GM23248 (cell line): ENCODE measurements at regions not wholly inside any gene's neighbourhood (a gene's known extent, or its start where the extent isn't known, plus 50 kb on each side); places are given as distances from the start of the nearest gene placed in this dataset.
"Not testable (repeated sequence)": the region's sequence is repeated elsewhere in the genome, so short reads cannot be mapped to it uniquely, and the experiment has no call there.

Source experiments
- DNase-seq: peaks from one replicate; pipeline ENCODE4 v3.0.0-alpha.2; 2015
- H2AFZ ChIP-seq: fragments of 200-600 bp; sonication (generic); 2 replicates; pipeline ENCODE4 v1.6.1; 2016; ENCODE audit warnings: antibody characterized with exemption
- H3F3A ChIP-seq: fragments of 200-600 bp; sonication (generic); 2 replicates; pipeline ENCODE4 v1.6.1; 2016; ENCODE audit warnings: mild to moderate bottlenecking, antibody characterized with exemption, mixed run types; ENCODE audit not compliant: insufficient read depth
- H3K27ac ChIP-seq: fragments of 200-600 bp; sonication (generic); 2 replicates; pipeline ENCODE4 v1.5.1; 2016; ENCODE audit warnings: mild to moderate bottlenecking
- H3K27me3 ChIP-seq: fragments of 200-600 bp; sonication (generic); replicated peaks from 2 replicates; pipeline ENCODE4 v1.6.1; 2016; ENCODE audit warnings: mild to moderate bottlenecking; ENCODE audit not compliant: insufficient read depth
- H3K36me3 ChIP-seq: fragments of 200-600 bp; sonication (generic); 2 replicates; pipeline ENCODE4 v1.6.1; 2016; ENCODE audit warnings: low read depth, mild to moderate bottlenecking
- H3K4me1 ChIP-seq: fragments of 200-600 bp; sonication (generic); 2 replicates; pipeline ENCODE4 v1.6.1; 2016; ENCODE audit warnings: mild to moderate bottlenecking; ENCODE audit not compliant: insufficient read depth
- H3K4me2 ChIP-seq: fragments of 200-600 bp; sonication (generic); one replicate; pipeline ENCODE4 v1.6.1; 2016; ENCODE audit warnings: mild to moderate bottlenecking; ENCODE audit not compliant: unreplicated experiment
- H3K4me3 ChIP-seq: fragments of 200-600 bp; sonication (generic); 2 replicates; pipeline ENCODE4 v1.5.1; 2016; ENCODE audit warnings: mild to moderate bottlenecking
- H3K79me2 ChIP-seq: fragments of 200-600 bp; sonication (generic); 2 replicates; pipeline ENCODE4 v1.6.1; 2016; ENCODE audit warnings: mild to moderate bottlenecking; ENCODE audit not compliant: insufficient read depth
- H3K9ac ChIP-seq: fragments of 200-600 bp; sonication (generic); 2 replicates; pipeline ENCODE4 v1.6.1; 2016; ENCODE audit warnings: mild to moderate bottlenecking
- H3K9me2 ChIP-seq: fragments of 200-600 bp; sonication (generic); 2 replicates; pipeline ENCODE4 v1.6.1; 2016; ENCODE audit warnings: mixed run types, mild to moderate bottlenecking, moderate library complexity; ENCODE audit not compliant: insufficient read depth
- H3K9me3 ChIP-seq: fragments of 200-600 bp; sonication (generic); one replicate; pipeline ENCODE4 v1.6.1; 2017; ENCODE audit warnings: low read depth
- H4K20me1 ChIP-seq: fragments of 200-600 bp; sonication (generic); 2 replicates; pipeline ENCODE4 v1.6.0; 2016; ENCODE audit not compliant: insufficient read depth
- EZH2 ChIP-seq: fragments of 200-600 bp; sonication (generic); IDR thresholded peaks from 2 replicates; pipeline ENCODE4 v1.6.1; 2018; ENCODE audit warnings: antibody characterized with exemption, mild to moderate bottlenecking; ENCODE audit not compliant: insufficient read depth, poor library complexity, severe bottlenecking
- EZH2phosphoT487 ChIP-seq: fragments of 200-600 bp; sonication (generic); IDR thresholded peaks from 2 replicates; pipeline ENCODE4 v1.6.1; 2018; ENCODE audit warnings: antibody characterized with exemption, moderate library complexity, mild to moderate bottlenecking, low read depth; ENCODE audit not compliant: insufficient read depth
- WGBS, 2 experiments: methylation state at CpG; one replicate each; pipeline ENCODE4 v1.1.6; 2015 to 2017; ENCODE audit warnings: low lambda C conversion rate in 2 of 2, low coverage in 1 of 2; ENCODE audit errors: missing lambda C conversion rate in 2 of 2; 5-methylcytosine and 5-hydroxymethylcytosine counted together
- in situ Hi-C: fragments of 300-500 bp; cut with MboI; formaldehyde crosslinking; loops from 2 replicates; pipeline ENCODE4 v1.15.0; 2020

DNA sequence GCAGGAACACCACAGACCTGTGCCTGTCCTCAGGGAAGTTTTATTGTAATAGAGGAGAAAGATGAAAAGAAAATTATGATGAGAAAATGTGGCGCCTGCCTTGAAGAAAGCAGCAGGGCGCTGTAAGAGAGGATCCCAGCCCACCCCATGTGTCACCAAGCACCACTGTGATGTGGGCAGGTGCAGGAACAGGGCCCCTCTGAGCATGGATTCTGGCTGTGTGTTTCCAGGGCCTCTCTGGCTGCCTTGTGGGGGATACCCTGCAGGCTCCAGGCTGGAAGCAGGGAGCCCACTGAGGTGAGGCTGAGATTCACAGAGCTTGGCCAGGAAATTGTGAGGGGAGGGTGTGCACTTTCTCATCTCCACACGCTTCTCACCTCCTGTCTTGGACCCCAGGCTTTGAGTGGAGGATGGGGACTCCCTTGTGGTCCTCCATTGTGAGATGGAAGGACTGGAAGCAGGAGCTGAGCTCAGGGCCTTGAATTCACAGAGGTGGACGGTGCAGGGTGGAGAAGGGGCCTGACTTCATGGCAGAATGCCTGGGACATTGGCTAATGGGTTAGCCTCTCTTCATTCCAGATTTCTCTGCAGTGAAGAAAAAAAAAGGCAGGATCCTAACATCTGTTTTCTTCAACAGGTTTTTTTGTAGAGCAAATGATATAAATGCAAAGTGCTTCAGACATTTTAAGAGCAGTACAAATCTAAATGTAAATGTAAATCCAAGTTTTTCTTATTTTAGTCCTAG lies 246.6 kb upstream of the B3GAT1 start:
- no peaks in the 10 kb centered on the region for H3K9me2 ChIP-seq

DNA sequence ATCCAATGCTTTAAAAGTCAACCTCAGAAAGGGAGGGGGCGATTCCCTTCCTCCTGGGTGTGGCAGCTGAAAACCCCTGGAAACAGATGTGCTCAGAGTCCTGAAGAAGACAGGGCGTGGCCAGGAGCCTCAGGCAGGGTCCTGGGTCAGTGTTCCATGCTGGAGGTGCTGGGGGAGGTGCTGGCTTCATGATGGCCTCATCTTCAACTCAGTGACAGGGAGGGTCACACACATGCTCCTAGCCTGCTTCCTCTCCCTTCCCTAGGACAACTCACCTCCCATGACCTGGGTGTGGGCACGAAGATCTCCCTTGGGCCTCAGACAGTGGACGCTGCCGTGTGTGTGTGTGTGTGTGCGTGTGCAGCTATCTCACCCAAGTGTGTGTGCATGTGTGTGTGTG lies 245.6 kb upstream of the B3GAT1 start:
- TF ChIP-seq EZH2phosphoT487 (no peak), EZH2 (no peak)
- no peaks in the 10 kb centered on the region for H3K9me3 ChIP-seq

More for the DNA sequence above, 246.6 kb upstream of the B3GAT1 start:
- Histone ChIP-seq H4K20me1 (no peaks in the 10 kb centered on the region), H2AFZ (no peak overlapping the region), H3K79me2 (no peaks in the 10 kb centered on the region), H3K4me1 (no peaks in the 10 kb centered on the region), H3K4me2 (no peak overlapping the region), H3K27me3 (no peaks in the 10 kb centered on the region), H3K9me3 (no peaks in the 10 kb centered on the region), H3K36me3 (no peaks in the 10 kb centered on the region), H3F3A (no peaks in the 10 kb centered on the region), H3K27ac (no peak overlapping the region), H3K4me3 (no peak overlapping the region), H3K9ac (no peak overlapping the region)
- 16 to 23% methylated on average over 4 of the region's 4 CpGs for WGBS, 2 experiments
- TF ChIP-seq EZH2, result no peak
- no peak for TF ChIP-seq EZH2phosphoT487
- DNase-seq, result no peak
- in situ Hi-C loops, result no loop called here

DNA sequence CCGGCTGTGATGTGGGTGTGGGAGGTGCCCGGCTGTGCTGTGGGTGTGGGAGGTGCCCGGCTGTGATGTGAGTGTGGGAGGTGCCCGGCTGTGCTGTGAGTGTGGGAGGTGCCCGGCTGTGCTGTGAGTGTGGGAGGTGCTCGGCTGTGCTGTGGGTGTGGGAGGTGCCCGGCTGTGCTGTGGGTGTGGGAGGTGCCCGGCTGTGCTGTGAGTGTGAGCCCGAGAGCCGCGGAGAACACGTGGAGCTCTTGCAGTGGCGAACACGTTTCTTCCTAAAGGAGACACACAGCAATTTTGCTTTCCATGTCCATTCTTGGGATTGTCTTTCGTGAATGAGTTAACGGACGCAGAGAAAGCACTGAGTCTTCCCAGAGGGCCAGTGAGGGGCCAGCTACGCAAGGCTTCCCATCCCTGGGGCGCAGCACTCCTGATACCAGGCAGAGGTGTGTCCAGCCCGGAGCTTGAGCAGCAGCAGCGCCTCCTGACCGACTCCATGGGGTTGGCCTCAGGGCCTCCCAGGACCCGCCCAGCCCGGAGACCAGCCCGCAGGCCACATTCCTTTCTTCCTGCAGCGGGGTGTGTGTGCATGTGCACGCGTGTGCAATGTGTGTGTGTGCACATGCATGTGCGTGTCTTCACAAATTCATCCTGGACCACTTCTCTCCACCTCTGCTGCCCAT lies 245.0 kb upstream of the B3GAT1 start:
- no peaks in the 10 kb centered on the region for H3K4me1 ChIP-seq
- no peak for DNase-seq
- H3K9ac ChIP-seq, result no peak overlapping the region
- H2AFZ ChIP-seq, result no peak overlapping the region
- TF ChIP-seq EZH2phosphoT487 (no peak), EZH2 (no peak)
- 63 to 65% methylated on average over 23 to 29 of the region's 29 CpGs for WGBS, 2 experiments
- no peaks in the 10 kb centered on the region for H3K9me2 ChIP-seq
- no peaks in the 10 kb centered on the region for H4K20me1 ChIP-seq
- H3K9me3 ChIP-seq, result no peaks in the 10 kb centered on the region
- no peak overlapping the region for H3K4me3 ChIP-seq
- no peaks in the 10 kb centered on the region for H3K79me2 ChIP-seq
- no peaks in the 10 kb centered on the region for H3K36me3 ChIP-seq
- no peaks in the 10 kb centered on the region for H3K27me3 ChIP-seq
- in situ Hi-C loops, result no loop called here
- H3K27ac ChIP-seq, result no peak overlapping the region
- no peak overlapping the region for H3K4me2 ChIP-seq
- no peaks in the 10 kb centered on the region for H3F3A ChIP-seq

More for the DNA sequence above, 245.6 kb upstream of the B3GAT1 start:
- Histone ChIP-seq H3K36me3 (no peaks in the 10 kb centered on the region), H3K4me1 (no peaks in the 10 kb centered on the region), H2AFZ (no peak overlapping the region), H3K9ac (no peak overlapping the region), H3K4me3 (no peak overlapping the region), H3K27ac (no peak overlapping the region), H4K20me1 (no peaks in the 10 kb centered on the region), H3F3A (no peaks in the 10 kb centered on the region), H3K79me2 (no peaks in the 10 kb centered on the region), H3K9me2 (no peaks in the 10 kb centered on the region), H3K27me3 (no peaks in the 10 kb centered on the region), H3K4me2 (no peak overlapping the region)
- DNase-seq, result no peak
- in situ Hi-C loops, result no loop called here
- WGBS, 2 experiments, result 39 to 51% methylated on average over 6 of the region's 6 CpGs

DNA sequence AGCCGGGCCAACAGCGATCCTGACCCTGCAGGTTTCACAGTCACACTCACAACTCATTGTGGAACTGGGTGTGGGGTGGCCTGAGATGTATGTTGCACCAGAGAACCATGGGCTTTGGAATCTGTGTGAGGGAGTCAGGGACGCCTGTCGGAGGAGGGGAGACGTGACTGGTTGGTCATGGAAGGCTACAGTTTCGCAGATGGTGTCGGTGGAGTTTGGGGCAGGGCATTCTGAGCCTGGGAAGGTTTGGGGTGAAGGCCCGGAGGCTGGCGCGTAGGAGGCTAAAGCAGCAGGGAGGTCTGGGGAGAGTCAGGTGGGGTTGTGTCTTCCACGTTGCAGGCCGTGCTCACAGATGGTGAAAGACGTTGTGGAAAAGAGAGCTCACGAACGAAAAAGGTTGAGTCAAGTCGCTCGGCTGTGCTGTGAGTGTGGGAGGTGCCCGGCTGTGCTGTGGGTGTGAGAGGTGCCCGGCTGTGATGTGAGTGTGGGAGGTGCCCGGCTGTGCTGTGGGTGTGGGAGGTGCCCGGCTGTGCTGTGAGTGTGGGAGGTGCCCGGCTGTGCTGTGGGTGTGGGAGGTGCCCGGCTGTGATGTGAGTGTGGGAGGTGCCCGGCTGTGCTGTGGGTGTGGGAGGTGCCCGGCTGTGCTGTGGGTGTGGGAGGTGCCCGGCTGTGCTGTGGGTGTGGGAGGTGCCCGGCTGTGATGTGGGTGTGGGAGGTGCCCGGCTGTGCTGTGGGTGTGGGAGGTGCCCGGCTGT lies 244.2 kb upstream of the B3GAT1 start:
- H2AFZ ChIP-seq, H3K4me3 ChIP-seq, H3K36me3 ChIP-seq, H3K27me3 ChIP-seq, DNase-seq, in situ Hi-C loops, H3K4me2 ChIP-seq, H3K79me2 ChIP-seq, H3K27ac ChIP-seq, H3F3A ChIP-seq, H4K20me1 ChIP-seq, H3K4me1 ChIP-seq, H3K9me2 ChIP-seq, H3K9me3 ChIP-seq, H3K9ac ChIP-seq: not testable (repeated sequence)
- 47 to 58% methylated on average over 19 to 29 of the region's 29 CpGs for WGBS, 2 experiments
